ENCODE measurements at regions not wholly inside any gene's neighbourhood (a gene's known extent, or its start where the extent isn't known, plus 50 kb on each side); places are given as distances from the start of the nearest gene placed in this dataset.
A peak's percentile ranks its signal among the peaks of the same experiment; 100 is the strongest.

- H3K27me3 Mint-ChIP-seq (ENCODE audit: low read depth) = peaks cover 4% of the 10 kb centered on the region; the same call in 1 of the 2 replicates
- no peak for ATAC-seq
- ChIA-PET POLR2A (no interaction called here), CTCF (interaction anchor here (0.5 to 4.8 kb wide), 10 partner anchors 9 to 264 kb away, joined by 3 to 69 read pairs (median 4); a partner anchor contains a TSS)
- DNase-seq (ENCODE audit: low spot score) = no peak
- H3K9me3 Mint-ChIP-seq = no peaks in the 10 kb centered on the region
- TF ChIP-seq ZNF512 (CRISPR knock-in tag; IDR thresholded peaks at IDR 0.05; ENCODE audit: borderline replicate concordance) = peak; percentile 79; the same call in 1 of the 2 replicates
- no peak for TF ChIP-seq GTF2I (CRISPR knock-in tag; conservative IDR thresholded peaks at IDR 0.05)
- no peaks in the 10 kb centered on the region for H3K36me3 Mint-ChIP-seq
- no peak overlapping the region for H3K4me3 Mint-ChIP-seq
- H3K27ac Mint-ChIP-seq = no peak overlapping the region
- H3K4me1 Mint-ChIP-seq = peaks cover 5% of the 10 kb centered on the region; the same call in 1 of the 2 replicates
Observed at GRCh38 chr19:13598098-13598497, 91.8 kb upstream of the CACNA1A start.

- no peak overlapping the region for H3K4me3 Mint-ChIP-seq
Observed at GRCh38 chr19:13597640-13598039, 91.4 kb upstream of the CACNA1A start.

GRCh38 chr19:13588957-13589833 is 82.9 kb upstream of the CACNA1A start:
- CTCF ChIA-PET = interaction anchor here (0.5 to 4.9 kb wide), 52 partner anchors 9 to 470 kb away, joined by 3 to 49 read pairs (median 4); partner anchors contain the start of gene CACNA1A
- POLR2A ChIA-PET = no interaction called here
- peak; percentile 97 for ATAC-seq

More at GRCh38 chr19:13597640-13598039, 91.4 kb upstream of the CACNA1A start:
- ChIA-PET POLR2A (no interaction called here), CTCF (interaction anchor here (0.5 to 4.8 kb wide), 10 partner anchors 8 to 265 kb away, joined by 3 to 69 read pairs (median 4); a partner anchor contains a TSS)
- H3K27me3 Mint-ChIP-seq (ENCODE audit: low read depth) = peaks cover 4% of the 10 kb centered on the region; the same call in 1 of the 2 replicates
- H3K27ac Mint-ChIP-seq = no peak overlapping the region
- no peaks in the 10 kb centered on the region for H3K9me3 Mint-ChIP-seq
- no peaks in the 10 kb centered on the region for H3K36me3 Mint-ChIP-seq
- TF ChIP-seq CTCF (IDR thresholded peaks at IDR 0.05) (0 out of 2 replicates have a peak, but pooled peaks have one; percentile 33), CREB1 (CRISPR knock-in tag; IDR thresholded peaks at IDR 0.05) (no peak)
- peak; percentile 84 for ATAC-seq
- DNase-seq (ENCODE audit: low spot score) = peak; percentile 56
- peaks cover 5% of the 10 kb centered on the region; the same call in 1 of the 2 replicates for H3K4me1 Mint-ChIP-seq

More at GRCh38 chr19:13588957-13589833, 82.9 kb upstream of the CACNA1A start:
- no peaks in the 10 kb centered on the region for H3K9me3 Mint-ChIP-seq
- TF ChIP-seq ETV6 (CRISPR knock-in tag; IDR thresholded peaks at IDR 0.05) (peak; percentile 23; the same call in 1 of the 2 replicates), HMGXB4 (CRISPR knock-in tag; IDR thresholded peaks at IDR 0.05) (0 out of 2 replicates have a peak, but pooled peaks have one; percentile 53), SOX15 (CRISPR knock-in tag; IDR thresholded peaks at IDR 0.05) (no peak), TEAD4 (CRISPR knock-in tag; IDR thresholded peaks at IDR 0.05) (no peak), GRHL2 (CRISPR knock-in tag; IDR thresholded peaks at IDR 0.05; ENCODE audit: insufficient replicate concordance, severe bottlenecking) (no peak), E2F4 (CRISPR knock-in tag; IDR thresholded peaks at IDR 0.05; ENCODE audit: borderline replicate concordance, low read depth) (no peak), CTCF (IDR thresholded peaks at IDR 0.05) (peak; percentile 95)
- no peaks in the 10 kb centered on the region for H3K4me1 Mint-ChIP-seq
- no peaks in the 10 kb centered on the region for H3K36me3 Mint-ChIP-seq
- no peak overlapping the region for H3K4me3 Mint-ChIP-seq
- H3K27ac Mint-ChIP-seq = no peak overlapping the region
- peak; percentile 90 for DNase-seq (ENCODE audit: low spot score)
- peaks cover 2% of the 10 kb centered on the region for H3K27me3 Mint-ChIP-seq (ENCODE audit: low read depth)

Measured in WTC11 (cell line).